NCI-H1436 treated with DMSO at 0.1 percent for 48 hours (cell line): ENCODE measurements at regions not wholly inside any gene's neighbourhood (a gene's known extent, or its start where the extent isn't known, plus 50 kb on each side); places are given as distances from the start of the nearest gene placed in this dataset.

Experiments
- DNase-seq: peaks from one replicate; lab custom pipeline; 2025; lab: John Stamatoyannopoulos, UW

- DNase-seq = no peak
Measured at GRCh38 chr3:107068980-107069379, 308.3 kb upstream of the CCDC54 start.

- no peak for DNase-seq
Measured at GRCh38 chr3:107076946-107077345, 300.3 kb upstream of the CCDC54 start.

GRCh38 chr3:107077391-107077790 lies 299.8 kb upstream of the CCDC54 start:
- no peak for DNase-seq

- no peak for DNase-seq
Measured at GRCh38 chr3:107082527-107082926, 294.7 kb upstream of the CCDC54 start.

- no peak for DNase-seq
Measured at GRCh38 chr3:107085261-107085660, 292.0 kb upstream of the CCDC54 start.

GRCh38 chr3:107092121-107092520 lies 285.1 kb upstream of the CCDC54 start:
- DNase-seq = no peak

GRCh38 chr3:107098864-107099263 lies 278.4 kb upstream of the CCDC54 start:
- DNase-seq = no peak

- DNase-seq = no peak
Measured at GRCh38 chr3:107100137-107100536, 277.1 kb upstream of the CCDC54 start.

GRCh38 chr3:107100573-107100972 lies 276.7 kb upstream of the CCDC54 start:
- no peak for DNase-seq

- DNase-seq = no peak
Measured at GRCh38 chr3:107103786-107104185, 273.5 kb upstream of the CCDC54 start.

GRCh38 chr3:107106316-107106715 lies 270.9 kb upstream of the CCDC54 start:
- DNase-seq = no peak

GRCh38 chr3:107106907-107107306 lies 270.3 kb upstream of the CCDC54 start:
- DNase-seq = no peak

- no peak for DNase-seq
Measured at GRCh38 chr3:107110596-107111305, 266.5 kb upstream of the CCDC54 start.

- no peak for DNase-seq
Measured at GRCh38 chr3:107111872-107112271, 265.4 kb upstream of the CCDC54 start.

- no peak for DNase-seq
Measured at GRCh38 chr3:107112356-107112755, 264.9 kb upstream of the CCDC54 start.

GRCh38 chr3:107116251-107116650 lies 261.0 kb upstream of the CCDC54 start:
- DNase-seq = no peak

- no peak for DNase-seq
Measured at GRCh38 chr3:107117156-107117555, 260.1 kb upstream of the CCDC54 start.

- no peak for DNase-seq
Measured at GRCh38 chr3:107117922-107118536, 259.2 kb upstream of the CCDC54 start.

GRCh38 chr3:107124885-107125284 lies 252.4 kb upstream of the CCDC54 start:
- no peak for DNase-seq

- DNase-seq = no peak
Measured at GRCh38 chr3:107128946-107129345, 248.3 kb upstream of the CCDC54 start.

- DNase-seq = no peak
Measured at GRCh38 chr3:107130089-107130700, 247.0 kb upstream of the CCDC54 start.

- no peak for DNase-seq
Measured at GRCh38 chr3:107132674-107133073, 244.6 kb upstream of the CCDC54 start.

- DNase-seq = no peak
Measured at GRCh38 chr3:107133891-107134290, 243.3 kb upstream of the CCDC54 start.
